SK-N-SH treated with all-trans-retinoic acid at 6 μM for 48 hours (cell line): ENCODE measurements at regions not wholly inside any gene's neighbourhood (a gene's known extent, or its start where the extent isn't known, plus 50 kb on each side); places are given as distances from the start of the nearest gene placed in this dataset.

Experiments
- ATAC-seq: fragments of 200-7000 bp; cut with Tn5 transposase; 3 replicates; pipeline ENCODE4 v1.9.1; 2020; ENCODE audit warnings: mild to moderate bottlenecking, moderate library complexity
- ARNTL ChIP-seq: fragments of 450-650 bp; formaldehyde crosslinking; IDR thresholded peaks from 2 replicates; pipeline ENCODE4 v1.5.0; 2020; ENCODE audit warnings: low read depth, mild to moderate bottlenecking, moderate library complexity, borderline replicate concordance
- BACH2 ChIP-seq: fragments of 250-450 bp; sonication (Bioruptor Pico); IDR thresholded peaks from 2 replicates; pipeline ENCODE4 v1.9.0; 2021; ENCODE audit warnings: mild to moderate bottlenecking, borderline replicate concordance
- CSDC2 ChIP-seq: fragments of 250-450 bp; sonication (Bioruptor Pico); IDR thresholded peaks from 2 replicates; pipeline ENCODE4 v1.5.0; 2020; ENCODE audit warnings: mild to moderate bottlenecking, moderate library complexity
- ESRRG ChIP-seq: fragments of 250-450 bp; sonication (Bioruptor Pico); IDR thresholded peaks from 2 replicates; pipeline ENCODE4 v1.6.1; 2021; ENCODE audit warnings: mild to moderate bottlenecking
- GLIS3 ChIP-seq: fragments of 250-450 bp; sonication (Bioruptor Pico); IDR thresholded peaks from 2 replicates; pipeline ENCODE4 v1.5.0; 2020; ENCODE audit warnings: mild to moderate bottlenecking, moderate library complexity
- ISL1 ChIP-seq: fragments of 250-450 bp; sonication (Bioruptor Pico); IDR thresholded peaks from 2 replicates; pipeline ENCODE4 v2.1.2; 2022; ENCODE audit warnings: mild to moderate bottlenecking, moderate library complexity
- OSR1 ChIP-seq: fragments of 250-450 bp; sonication (Bioruptor Pico); IDR thresholded peaks from 2 replicates; pipeline ENCODE4 v1.8.0; 2022; ENCODE audit warnings: moderate library complexity, mild to moderate bottlenecking, inconsistent platforms
- PPARA ChIP-seq: fragments of 250-450 bp; sonication (Bioruptor Pico); IDR thresholded peaks from 2 replicates; pipeline ENCODE4 v1.5.0; 2020; ENCODE audit warnings: mild to moderate bottlenecking, borderline replicate concordance
- RARB ChIP-seq: fragments of 250-450 bp; sonication (Bioruptor Pico); IDR thresholded peaks from 2 replicates; pipeline ENCODE4 v1.8.0; 2021; ENCODE audit warnings: mild to moderate bottlenecking, moderate library complexity
- SNAI2 ChIP-seq: fragments of 250-450 bp; sonication (Bioruptor Pico); IDR thresholded peaks from 2 replicates; pipeline ENCODE4 v1.5.0; 2020; ENCODE audit warnings: mild to moderate bottlenecking, moderate library complexity
- TCF4 ChIP-seq: fragments of 250-450 bp; sonication (Bioruptor Pico); IDR thresholded peaks from 2 replicates; pipeline ENCODE4 v1.8.0; 2021; ENCODE audit warnings: mild to moderate bottlenecking, moderate library complexity, borderline replicate concordance
- TOX ChIP-seq: fragments of 250-450 bp; sonication (Bioruptor Pico); IDR thresholded peaks from 2 replicates; pipeline ENCODE4 v1.8.0; 2021; ENCODE audit warnings: mild to moderate bottlenecking, moderate library complexity, borderline replicate concordance
- ZFP3 ChIP-seq: fragments of 250-450 bp; sonication (Bioruptor Pico); IDR thresholded peaks from 2 replicates; pipeline ENCODE4 v1.5.0; 2020; ENCODE audit warnings: mild to moderate bottlenecking, moderate library complexity
- ZFP30 ChIP-seq: fragments of 450-650 bp; formaldehyde crosslinking; IDR thresholded peaks from 2 replicates; pipeline ENCODE4 v1.5.0; 2022; ENCODE audit warnings: mild to moderate bottlenecking, moderate library complexity
- ZNF565 ChIP-seq: fragments of 450-650 bp; formaldehyde crosslinking; conservative IDR thresholded peaks from 2 replicates; pipeline ENCODE4 v1.5.0; 2020; ENCODE audit warnings: low read depth, mild to moderate bottlenecking, moderate library complexity
- ZNF70 ChIP-seq: fragments of 450-650 bp; formaldehyde crosslinking; IDR thresholded peaks from 2 replicates; pipeline ENCODE4 v1.5.0; 2020; ENCODE audit warnings: mild to moderate bottlenecking, moderate library complexity
- ZNF8 ChIP-seq: fragments of 450-650 bp; formaldehyde crosslinking; IDR thresholded peaks from 2 replicates; pipeline ENCODE4 v1.5.0; 2020; ENCODE audit warnings: mild to moderate bottlenecking, moderate library complexity
- TF ChIP-seq, protein P1 (sequence below): fragments of 250-450 bp; sonication (Bioruptor Pico); IDR thresholded peaks from 2 replicates; pipeline ENCODE4 v1.8.0; 2020; ENCODE audit warnings: mild to moderate bottlenecking, moderate library complexity, borderline replicate concordance
- TF ChIP-seq, protein P2 (sequence below): fragments of 250-450 bp; sonication (Bioruptor Pico); IDR thresholded peaks from 2 replicates; pipeline ENCODE4 v1.8.0; 2021; ENCODE audit warnings: low read depth, mild to moderate bottlenecking, moderate library complexity, borderline replicate concordance
- TF ChIP-seq, protein P3 (sequence below): fragments of 250-450 bp; sonication (Bioruptor Pico); IDR thresholded peaks from 2 replicates; pipeline ENCODE4 v1.5.0; 2020; ENCODE audit warnings: mild to moderate bottlenecking, moderate library complexity
- TF ChIP-seq, protein P4 (sequence below): fragments of 250-450 bp; sonication (Bioruptor Pico); IDR thresholded peaks from 2 replicates; pipeline ENCODE4 v1.5.1; 2021; ENCODE audit warnings: mild to moderate bottlenecking, moderate library complexity

DNA sequence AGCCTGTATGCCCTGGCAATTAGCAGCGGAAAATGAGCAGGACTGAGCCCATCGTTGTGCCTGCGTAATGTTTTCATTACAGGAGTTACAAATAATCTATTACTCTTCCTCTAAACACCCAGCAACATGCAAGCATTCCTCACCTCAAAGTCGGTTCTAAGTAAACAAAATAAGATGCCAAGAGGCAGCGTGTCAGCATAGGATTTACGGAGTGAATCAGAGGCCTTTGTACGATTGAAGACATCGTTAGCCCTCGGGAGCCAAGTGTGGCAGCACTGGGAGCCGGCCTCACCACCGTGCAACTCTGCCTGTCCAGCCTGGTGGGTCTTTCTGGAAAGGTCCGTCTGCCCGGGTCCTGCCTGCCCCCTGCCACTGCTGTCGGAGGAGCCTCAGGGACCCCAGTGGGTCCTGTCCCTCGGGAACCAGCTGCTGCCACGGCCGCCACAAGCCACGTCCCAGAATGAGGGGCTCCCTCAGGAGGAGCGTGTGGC lies 80.1 kb upstream of the CTDP1 start:
- ATAC-seq, result no peak; the same call in 2 of the 3 replicates
- no peak for TF ChIP-seq TOX (CRISPR knock-in tag)
- no peak for TF ChIP-seq RARB (CRISPR knock-in tag)
- TF ChIP-seq ZNF70 (CRISPR knock-in tag), result no peak
- TF ChIP-seq TCF4, result no peak
- TF ChIP-seq, protein P1, sequence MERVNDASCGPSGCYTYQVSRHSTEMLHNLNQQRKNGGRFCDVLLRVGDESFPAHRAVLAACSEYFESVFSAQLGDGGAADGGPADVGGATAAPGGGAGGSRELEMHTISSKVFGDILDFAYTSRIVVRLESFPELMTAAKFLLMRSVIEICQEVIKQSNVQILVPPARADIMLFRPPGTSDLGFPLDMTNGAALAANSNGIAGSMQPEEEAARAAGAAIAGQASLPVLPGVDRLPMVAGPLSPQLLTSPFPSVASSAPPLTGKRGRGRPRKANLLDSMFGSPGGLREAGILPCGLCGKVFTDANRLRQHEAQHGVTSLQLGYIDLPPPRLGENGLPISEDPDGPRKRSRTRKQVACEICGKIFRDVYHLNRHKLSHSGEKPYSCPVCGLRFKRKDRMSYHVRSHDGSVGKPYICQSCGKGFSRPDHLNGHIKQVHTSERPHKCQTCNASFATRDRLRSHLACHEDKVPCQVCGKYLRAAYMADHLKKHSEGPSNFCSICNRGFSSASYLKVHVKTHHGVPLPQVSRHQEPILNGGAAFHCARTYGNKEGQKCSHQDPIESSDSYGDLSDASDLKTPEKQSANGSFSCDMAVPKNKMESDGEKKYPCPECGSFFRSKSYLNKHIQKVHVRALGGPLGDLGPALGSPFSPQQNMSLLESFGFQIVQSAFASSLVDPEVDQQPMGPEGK, result no peak
- TF ChIP-seq, protein P2, sequence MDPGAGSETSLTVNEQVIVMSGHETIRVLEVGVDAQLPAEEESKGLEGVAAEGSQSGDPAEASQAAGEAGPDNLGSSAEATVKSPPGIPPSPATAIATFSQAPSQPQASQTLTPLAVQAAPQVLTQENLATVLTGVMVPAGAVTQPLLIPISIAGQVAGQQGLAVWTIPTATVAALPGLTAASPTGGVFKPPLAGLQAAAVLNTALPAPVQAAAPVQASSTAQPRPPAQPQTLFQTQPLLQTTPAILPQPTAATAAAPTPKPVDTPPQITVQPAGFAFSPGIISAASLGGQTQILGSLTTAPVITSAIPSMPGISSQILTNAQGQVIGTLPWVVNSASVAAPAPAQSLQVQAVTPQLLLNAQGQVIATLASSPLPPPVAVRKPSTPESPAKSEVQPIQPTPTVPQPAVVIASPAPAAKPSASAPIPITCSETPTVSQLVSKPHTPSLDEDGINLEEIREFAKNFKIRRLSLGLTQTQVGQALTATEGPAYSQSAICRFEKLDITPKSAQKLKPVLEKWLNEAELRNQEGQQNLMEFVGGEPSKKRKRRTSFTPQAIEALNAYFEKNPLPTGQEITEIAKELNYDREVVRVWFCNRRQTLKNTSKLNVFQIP (CRISPR knock-in tag), result no peak

DNA sequence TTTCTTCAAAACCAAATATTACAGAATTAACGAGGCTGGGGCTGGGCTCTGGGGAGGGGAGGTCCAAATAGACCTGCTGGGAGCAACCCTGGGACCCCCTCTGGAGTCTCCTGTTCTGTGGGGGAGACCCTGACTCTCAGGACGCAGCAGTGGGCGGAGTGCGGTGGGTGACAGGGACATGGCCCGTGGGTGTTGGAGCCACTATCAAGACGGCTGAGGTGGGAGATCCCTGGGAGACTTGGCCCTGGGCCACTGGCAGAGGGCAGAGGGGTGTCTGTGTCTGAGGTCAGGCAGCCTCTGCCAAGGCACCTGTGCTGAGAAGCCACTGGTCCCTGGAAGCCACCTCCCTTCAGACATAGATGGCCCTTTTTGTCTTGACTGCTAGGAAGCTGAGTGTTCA lies 79.5 kb upstream of the CTDP1 start:
- no peak for TF ChIP-seq OSR1
- TF ChIP-seq ESRRG (CRISPR knock-in tag), result no peak
- TF ChIP-seq, protein P3, sequence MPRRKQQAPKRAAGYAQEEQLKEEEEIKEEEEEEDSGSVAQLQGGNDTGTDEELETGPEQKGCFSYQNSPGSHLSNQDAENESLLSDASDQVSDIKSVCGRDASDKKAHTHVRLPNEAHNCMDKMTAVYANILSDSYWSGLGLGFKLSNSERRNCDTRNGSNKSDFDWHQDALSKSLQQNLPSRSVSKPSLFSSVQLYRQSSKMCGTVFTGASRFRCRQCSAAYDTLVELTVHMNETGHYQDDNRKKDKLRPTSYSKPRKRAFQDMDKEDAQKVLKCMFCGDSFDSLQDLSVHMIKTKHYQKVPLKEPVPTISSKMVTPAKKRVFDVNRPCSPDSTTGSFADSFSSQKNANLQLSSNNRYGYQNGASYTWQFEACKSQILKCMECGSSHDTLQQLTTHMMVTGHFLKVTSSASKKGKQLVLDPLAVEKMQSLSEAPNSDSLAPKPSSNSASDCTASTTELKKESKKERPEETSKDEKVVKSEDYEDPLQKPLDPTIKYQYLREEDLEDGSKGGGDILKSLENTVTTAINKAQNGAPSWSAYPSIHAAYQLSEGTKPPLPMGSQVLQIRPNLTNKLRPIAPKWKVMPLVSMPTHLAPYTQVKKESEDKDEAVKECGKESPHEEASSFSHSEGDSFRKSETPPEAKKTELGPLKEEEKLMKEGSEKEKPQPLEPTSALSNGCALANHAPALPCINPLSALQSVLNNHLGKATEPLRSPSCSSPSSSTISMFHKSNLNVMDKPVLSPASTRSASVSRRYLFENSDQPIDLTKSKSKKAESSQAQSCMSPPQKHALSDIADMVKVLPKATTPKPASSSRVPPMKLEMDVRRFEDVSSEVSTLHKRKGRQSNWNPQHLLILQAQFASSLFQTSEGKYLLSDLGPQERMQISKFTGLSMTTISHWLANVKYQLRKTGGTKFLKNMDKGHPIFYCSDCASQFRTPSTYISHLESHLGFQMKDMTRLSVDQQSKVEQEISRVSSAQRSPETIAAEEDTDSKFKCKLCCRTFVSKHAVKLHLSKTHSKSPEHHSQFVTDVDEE (CRISPR knock-in tag), result no peak
- no peak for TF ChIP-seq ZFP3 (CRISPR knock-in tag)
- no peak for ATAC-seq

DNA sequence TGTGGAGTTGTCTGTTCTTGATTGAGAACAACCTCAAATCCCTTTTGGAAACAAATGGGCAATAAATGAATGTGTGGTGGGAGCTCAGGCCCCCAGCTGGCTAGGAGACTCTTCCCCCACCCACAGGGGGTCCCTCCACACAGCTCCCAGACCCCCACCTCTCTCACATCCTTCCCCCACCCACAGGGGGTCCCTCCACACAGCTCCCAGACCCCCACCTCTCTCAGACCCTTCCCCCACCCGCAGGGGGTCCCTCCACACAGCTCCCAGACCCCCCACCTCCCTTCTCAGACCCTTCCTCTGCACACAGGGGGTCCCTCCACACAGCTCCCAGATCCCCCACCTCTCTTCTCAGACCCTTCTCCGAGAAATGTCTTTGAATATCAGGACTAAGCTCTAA lies 79.0 kb upstream of the CTDP1 start:
- TF ChIP-seq TOX (CRISPR knock-in tag), result no peak
- no peak for TF ChIP-seq ZFP3 (CRISPR knock-in tag)
- TF ChIP-seq, protein P1, result no peak
- no peak for TF ChIP-seq SNAI2
- no peak for TF ChIP-seq RARB (CRISPR knock-in tag)
- TF ChIP-seq ZNF8 (CRISPR knock-in tag), result no peak
- no peak for TF ChIP-seq GLIS3 (CRISPR knock-in tag)
- no peak for TF ChIP-seq ISL1 (CRISPR knock-in tag)
- TF ChIP-seq BACH2 (CRISPR knock-in tag), result no peak
- no peak for TF ChIP-seq CSDC2 (CRISPR knock-in tag)
- TF ChIP-seq, protein P4, sequence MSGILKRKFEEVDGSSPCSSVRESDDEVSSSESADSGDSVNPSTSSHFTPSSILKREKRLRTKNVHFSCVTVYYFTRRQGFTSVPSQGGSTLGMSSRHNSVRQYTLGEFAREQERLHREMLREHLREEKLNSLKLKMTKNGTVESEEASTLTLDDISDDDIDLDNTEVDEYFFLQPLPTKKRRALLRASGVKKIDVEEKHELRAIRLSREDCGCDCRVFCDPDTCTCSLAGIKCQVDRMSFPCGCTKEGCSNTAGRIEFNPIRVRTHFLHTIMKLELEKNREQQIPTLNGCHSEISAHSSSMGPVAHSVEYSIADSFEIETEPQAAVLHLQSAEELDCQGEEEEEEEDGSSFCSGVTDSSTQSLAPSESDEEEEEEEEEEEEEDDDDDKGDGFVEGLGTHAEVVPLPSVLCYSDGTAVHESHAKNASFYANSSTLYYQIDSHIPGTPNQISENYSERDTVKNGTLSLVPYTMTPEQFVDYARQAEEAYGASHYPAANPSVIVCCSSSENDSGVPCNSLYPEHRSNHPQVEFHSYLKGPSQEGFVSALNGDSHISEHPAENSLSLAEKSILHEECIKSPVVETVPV (CRISPR knock-in tag), result no peak
- TF ChIP-seq PPARA (CRISPR knock-in tag), result no peak
- TF ChIP-seq OSR1, result no peak
- no peak for TF ChIP-seq ARNTL
- no peak for TF ChIP-seq ZNF565 (CRISPR knock-in tag)
- no peak for TF ChIP-seq TCF4
- TF ChIP-seq ZFP30 (CRISPR knock-in tag), result no peak
- TF ChIP-seq ZNF70 (CRISPR knock-in tag), result no peak
- no peak for ATAC-seq
